ENCODE measurements at regions not wholly inside any gene's neighbourhood (a gene's known extent, or its start where the extent isn't known, plus 50 kb on each side); places are given as distances from the start of the nearest gene placed in this dataset.

DNA sequence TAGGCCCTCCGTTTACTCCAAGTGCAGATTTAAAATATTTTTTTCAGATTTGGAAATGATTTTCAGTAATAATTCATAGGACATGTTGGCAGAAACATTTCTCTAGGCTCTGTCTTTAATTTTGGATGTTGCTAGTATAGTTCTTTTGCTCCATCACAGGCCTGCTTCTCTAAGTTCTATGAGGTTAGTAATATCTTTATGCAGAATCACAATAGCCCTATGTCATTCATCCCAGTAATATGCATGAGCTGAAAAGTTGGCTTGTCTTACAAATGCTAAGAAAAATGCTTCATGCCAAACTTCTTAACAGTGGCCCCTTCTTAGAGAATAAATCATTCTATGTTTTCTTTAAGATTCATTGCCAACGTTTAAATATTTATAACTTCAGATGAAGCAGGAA is 148.3 kb upstream of the TLL1 start:
- TF ChIP-seq EZH2 (IDR thresholded peaks at IDR 0.05; ENCODE audit: borderline replicate concordance, insufficient read depth, low read length, poor library complexity, severe bottlenecking) (no peak), EP300 (conservative IDR thresholded peaks at IDR 0.05; ENCODE audit: poor library complexity, severe bottlenecking) (no peak), RAD21 (conservative IDR thresholded peaks at IDR 0.05) (no peak), SMC3 (conservative IDR thresholded peaks at IDR 0.05; ENCODE audit: poor library complexity) (no peak), POLR2AphosphoS5 (IDR thresholded peaks at IDR 0.05) (no peak), TAF1 (IDR thresholded peaks at IDR 0.05; ENCODE audit: low read depth) (no peak), MXI1 (conservative IDR thresholded peaks at IDR 0.05; ENCODE audit: poor library complexity, severe bottlenecking) (no peak)
- TF ChIP-seq, protein P1, sequence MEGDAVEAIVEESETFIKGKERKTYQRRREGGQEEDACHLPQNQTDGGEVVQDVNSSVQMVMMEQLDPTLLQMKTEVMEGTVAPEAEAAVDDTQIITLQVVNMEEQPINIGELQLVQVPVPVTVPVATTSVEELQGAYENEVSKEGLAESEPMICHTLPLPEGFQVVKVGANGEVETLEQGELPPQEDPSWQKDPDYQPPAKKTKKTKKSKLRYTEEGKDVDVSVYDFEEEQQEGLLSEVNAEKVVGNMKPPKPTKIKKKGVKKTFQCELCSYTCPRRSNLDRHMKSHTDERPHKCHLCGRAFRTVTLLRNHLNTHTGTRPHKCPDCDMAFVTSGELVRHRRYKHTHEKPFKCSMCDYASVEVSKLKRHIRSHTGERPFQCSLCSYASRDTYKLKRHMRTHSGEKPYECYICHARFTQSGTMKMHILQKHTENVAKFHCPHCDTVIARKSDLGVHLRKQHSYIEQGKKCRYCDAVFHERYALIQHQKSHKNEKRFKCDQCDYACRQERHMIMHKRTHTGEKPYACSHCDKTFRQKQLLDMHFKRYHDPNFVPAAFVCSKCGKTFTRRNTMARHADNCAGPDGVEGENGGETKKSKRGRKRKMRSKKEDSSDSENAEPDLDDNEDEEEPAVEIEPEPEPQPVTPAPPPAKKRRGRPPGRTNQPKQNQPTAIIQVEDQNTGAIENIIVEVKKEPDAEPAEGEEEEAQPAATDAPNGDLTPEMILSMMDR (IDR thresholded peaks at IDR 0.05; ENCODE audit: poor library complexity, severe bottlenecking): no peak
- TF ChIP-seq, protein P2, sequence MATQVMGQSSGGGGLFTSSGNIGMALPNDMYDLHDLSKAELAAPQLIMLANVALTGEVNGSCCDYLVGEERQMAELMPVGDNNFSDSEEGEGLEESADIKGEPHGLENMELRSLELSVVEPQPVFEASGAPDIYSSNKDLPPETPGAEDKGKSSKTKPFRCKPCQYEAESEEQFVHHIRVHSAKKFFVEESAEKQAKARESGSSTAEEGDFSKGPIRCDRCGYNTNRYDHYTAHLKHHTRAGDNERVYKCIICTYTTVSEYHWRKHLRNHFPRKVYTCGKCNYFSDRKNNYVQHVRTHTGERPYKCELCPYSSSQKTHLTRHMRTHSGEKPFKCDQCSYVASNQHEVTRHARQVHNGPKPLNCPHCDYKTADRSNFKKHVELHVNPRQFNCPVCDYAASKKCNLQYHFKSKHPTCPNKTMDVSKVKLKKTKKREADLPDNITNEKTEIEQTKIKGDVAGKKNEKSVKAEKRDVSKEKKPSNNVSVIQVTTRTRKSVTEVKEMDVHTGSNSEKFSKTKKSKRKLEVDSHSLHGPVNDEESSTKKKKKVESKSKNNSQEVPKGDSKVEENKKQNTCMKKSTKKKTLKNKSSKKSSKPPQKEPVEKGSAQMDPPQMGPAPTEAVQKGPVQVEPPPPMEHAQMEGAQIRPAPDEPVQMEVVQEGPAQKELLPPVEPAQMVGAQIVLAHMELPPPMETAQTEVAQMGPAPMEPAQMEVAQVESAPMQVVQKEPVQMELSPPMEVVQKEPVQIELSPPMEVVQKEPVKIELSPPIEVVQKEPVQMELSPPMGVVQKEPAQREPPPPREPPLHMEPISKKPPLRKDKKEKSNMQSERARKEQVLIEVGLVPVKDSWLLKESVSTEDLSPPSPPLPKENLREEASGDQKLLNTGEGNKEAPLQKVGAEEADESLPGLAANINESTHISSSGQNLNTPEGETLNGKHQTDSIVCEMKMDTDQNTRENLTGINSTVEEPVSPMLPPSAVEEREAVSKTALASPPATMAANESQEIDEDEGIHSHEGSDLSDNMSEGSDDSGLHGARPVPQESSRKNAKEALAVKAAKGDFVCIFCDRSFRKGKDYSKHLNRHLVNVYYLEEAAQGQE (IDR thresholded peaks at IDR 0.05; ENCODE audit: borderline replicate concordance): no peak
